ENCODE measurements at regions not wholly inside any gene's neighbourhood (a gene's known extent, or its start where the extent isn't known, plus 50 kb on each side); places are given as distances from the start of the nearest gene placed in this dataset.
A peak's percentile ranks its signal among the peaks of the same experiment; 100 is the strongest.

DNA sequence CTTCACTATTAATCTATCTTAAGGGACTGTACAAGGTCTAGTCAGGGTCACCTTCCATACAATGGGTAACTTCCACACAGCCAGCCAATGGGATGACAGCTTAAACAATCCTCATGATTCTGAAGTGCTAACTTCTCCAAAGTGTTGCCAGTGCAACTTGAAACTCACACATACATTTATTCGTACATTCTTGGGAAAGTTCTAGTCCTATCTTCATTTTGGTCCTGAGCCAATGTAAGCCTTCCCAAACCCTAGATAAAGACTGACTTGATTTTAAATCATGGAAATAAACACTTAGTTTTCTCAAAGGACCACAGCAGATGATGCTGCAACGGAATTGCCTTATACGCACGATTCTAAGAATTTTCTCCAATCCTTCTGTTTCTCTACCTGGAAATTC, 117.5 kb upstream of the COL1A2 start:
- TF ChIP-seq, protein P1, sequence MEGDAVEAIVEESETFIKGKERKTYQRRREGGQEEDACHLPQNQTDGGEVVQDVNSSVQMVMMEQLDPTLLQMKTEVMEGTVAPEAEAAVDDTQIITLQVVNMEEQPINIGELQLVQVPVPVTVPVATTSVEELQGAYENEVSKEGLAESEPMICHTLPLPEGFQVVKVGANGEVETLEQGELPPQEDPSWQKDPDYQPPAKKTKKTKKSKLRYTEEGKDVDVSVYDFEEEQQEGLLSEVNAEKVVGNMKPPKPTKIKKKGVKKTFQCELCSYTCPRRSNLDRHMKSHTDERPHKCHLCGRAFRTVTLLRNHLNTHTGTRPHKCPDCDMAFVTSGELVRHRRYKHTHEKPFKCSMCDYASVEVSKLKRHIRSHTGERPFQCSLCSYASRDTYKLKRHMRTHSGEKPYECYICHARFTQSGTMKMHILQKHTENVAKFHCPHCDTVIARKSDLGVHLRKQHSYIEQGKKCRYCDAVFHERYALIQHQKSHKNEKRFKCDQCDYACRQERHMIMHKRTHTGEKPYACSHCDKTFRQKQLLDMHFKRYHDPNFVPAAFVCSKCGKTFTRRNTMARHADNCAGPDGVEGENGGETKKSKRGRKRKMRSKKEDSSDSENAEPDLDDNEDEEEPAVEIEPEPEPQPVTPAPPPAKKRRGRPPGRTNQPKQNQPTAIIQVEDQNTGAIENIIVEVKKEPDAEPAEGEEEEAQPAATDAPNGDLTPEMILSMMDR (conservative IDR thresholded peaks at IDR 0.05) = no peak
- Mint-ChIP-seq H3K36me3 (ENCODE audit: low read depth) (no peaks in the 10 kb centered on the region), H3K9me3 (no peaks in the 10 kb centered on the region), H3K4me1 (peaks cover 19% of the 10 kb centered on the region), H3K27me3 (ENCODE audit: low read depth) (no peaks in the 10 kb centered on the region), H3K27ac (ENCODE audit: unreplicated experiment) (no peak overlapping the region), H3K4me3 (no peak overlapping the region)
- no peak for DNase-seq (ENCODE audit: low read depth, low spot score)

DNA sequence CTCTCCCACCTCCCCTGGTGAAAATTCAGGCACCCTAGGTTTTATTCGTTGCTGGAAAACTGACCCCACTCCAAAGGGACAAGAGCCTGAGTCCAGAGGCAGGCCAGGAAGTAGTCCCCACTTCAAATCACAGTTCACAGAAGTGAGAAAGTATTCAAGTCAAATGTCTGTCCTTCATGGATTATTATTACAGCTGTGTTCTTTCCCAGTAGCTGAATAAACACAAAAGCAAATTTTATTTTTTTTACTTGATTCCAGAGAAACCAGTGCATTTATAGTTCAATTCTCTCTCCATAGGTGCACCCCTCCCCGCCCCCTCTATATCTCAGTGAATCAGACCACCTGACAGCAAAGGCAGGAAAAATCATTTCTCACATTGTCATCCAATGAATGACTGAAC, 113.8 kb upstream of the COL1A2 start:
- Mint-ChIP-seq H3K4me1 (peaks cover 27% of the 10 kb centered on the region), H3K27me3 (ENCODE audit: low read depth) (no peaks in the 10 kb centered on the region), H3K4me3 (no peak overlapping the region), H3K36me3 (ENCODE audit: low read depth) (no peaks in the 10 kb centered on the region), H3K9me3 (no peaks in the 10 kb centered on the region), H3K27ac (ENCODE audit: unreplicated experiment) (no peak overlapping the region)
- DNase-seq (ENCODE audit: low read depth, low spot score) = no peak
- TF ChIP-seq, protein P1 (conservative IDR thresholded peaks at IDR 0.05) = no peak

DNA sequence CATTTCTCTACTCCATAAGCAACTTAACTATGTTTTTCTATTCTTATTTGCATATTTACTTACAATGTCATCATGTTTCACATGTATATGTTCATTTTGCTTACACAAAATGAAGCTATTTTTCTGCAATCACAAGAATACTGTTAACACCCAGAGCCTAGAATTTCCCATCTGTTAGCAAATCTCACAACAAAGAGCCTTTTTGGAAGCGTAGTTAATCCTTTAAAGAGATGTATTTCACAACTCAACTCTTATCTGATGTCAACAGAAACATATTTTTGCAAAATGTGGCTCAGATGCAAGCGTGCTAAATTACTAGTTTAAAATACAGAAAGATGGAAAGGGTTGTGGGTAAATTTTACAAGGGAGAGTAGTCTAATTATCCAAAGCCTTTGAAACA, 110.6 kb upstream of the COL1A2 start:
- Mint-ChIP-seq H3K36me3 (ENCODE audit: low read depth) (no peaks in the 10 kb centered on the region), H3K27me3 (ENCODE audit: low read depth) (no peaks in the 10 kb centered on the region), H3K27ac (ENCODE audit: unreplicated experiment) (no peak overlapping the region), H3K4me1 (peaks cover 22% of the 10 kb centered on the region), H3K4me3 (no peak overlapping the region), H3K9me3 (no peaks in the 10 kb centered on the region)
- TF ChIP-seq, protein P1 (conservative IDR thresholded peaks at IDR 0.05) = no peak
- DNase-seq (ENCODE audit: low read depth, low spot score) = no peak

DNA sequence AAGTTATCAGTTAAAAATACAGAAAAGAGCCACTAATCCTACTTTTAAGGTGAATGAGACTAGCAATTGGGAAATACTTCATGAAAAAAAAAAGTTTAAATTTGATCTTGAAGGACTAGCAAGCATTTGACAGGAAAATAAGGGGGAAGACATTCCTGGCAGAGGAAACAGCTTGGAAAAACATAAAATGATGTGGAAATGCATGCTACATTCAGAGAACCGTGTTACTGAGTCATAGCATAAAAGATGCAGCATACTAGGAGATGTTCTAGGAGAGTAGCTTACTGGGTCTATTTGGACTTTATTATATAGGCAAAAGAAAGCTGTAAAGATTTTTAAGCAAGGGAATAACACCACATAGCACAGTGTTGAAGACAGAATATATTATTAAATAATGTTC, 108.6 kb upstream of the COL1A2 start:
- H3K9me3 Mint-ChIP-seq = no peaks in the 10 kb centered on the region
- H3K27ac Mint-ChIP-seq (ENCODE audit: unreplicated experiment) = no peak overlapping the region
- H3K36me3 Mint-ChIP-seq (ENCODE audit: low read depth) = no peaks in the 10 kb centered on the region
- TF ChIP-seq, protein P1 (conservative IDR thresholded peaks at IDR 0.05) = no peak
- DNase-seq (ENCODE audit: low read depth, low spot score) = no peak
- H3K27me3 Mint-ChIP-seq (ENCODE audit: low read depth) = no peaks in the 10 kb centered on the region
- H3K4me1 Mint-ChIP-seq = peaks cover 24% of the 10 kb centered on the region
- H3K4me3 Mint-ChIP-seq = no peak overlapping the region

DNA sequence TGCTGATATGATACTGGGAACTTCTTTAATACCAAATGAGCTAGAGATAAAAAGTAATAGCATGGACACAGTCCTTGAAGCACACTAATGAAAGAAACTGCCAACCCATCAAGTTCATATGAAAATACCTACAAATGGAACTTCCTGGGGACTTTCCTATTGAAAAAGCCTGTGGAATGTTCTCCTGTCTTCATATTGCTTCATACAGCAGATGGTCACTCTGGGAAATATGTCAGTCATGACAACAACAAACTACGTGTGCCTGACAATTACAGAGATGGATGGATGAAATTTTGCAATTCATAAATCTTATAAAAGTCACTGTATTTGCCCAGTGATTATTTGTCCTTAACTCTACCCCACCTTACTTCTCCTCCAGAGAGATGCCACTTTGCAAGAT, 106.6 kb upstream of the COL1A2 start:
- H3K27me3 Mint-ChIP-seq (ENCODE audit: low read depth) = no peaks in the 10 kb centered on the region
- TF ChIP-seq, protein P1 (conservative IDR thresholded peaks at IDR 0.05) = no peak
- peaks cover 17% of the 10 kb centered on the region for H3K4me1 Mint-ChIP-seq
- H3K9me3 Mint-ChIP-seq = no peaks in the 10 kb centered on the region
- no peaks in the 10 kb centered on the region for H3K36me3 Mint-ChIP-seq (ENCODE audit: low read depth)
- H3K27ac Mint-ChIP-seq (ENCODE audit: unreplicated experiment) = no peak overlapping the region
- no peak for DNase-seq (ENCODE audit: low read depth, low spot score)
- no peak overlapping the region for H3K4me3 Mint-ChIP-seq

DNA sequence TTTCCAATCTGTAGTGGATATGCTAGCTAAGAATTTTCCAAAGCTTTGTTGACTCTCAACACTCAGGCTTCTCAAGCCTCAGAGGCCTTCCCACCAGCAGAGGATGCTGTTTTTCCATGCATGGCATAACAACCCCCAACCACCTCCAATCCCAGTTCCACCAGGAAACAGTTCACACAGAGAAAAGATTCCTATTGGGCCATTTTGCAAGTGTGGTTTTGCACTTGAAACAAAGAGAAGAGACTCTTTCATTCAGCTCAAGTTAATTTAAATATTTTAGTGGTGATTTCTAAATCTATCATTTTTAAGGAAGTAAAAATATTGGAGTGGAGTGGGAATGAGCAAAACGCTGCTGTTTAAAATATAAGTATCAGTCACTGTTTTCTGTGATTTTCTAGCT, 105.6 kb upstream of the COL1A2 start:
- TF ChIP-seq, protein P1 (conservative IDR thresholded peaks at IDR 0.05) = peak; percentile 81
- H3K4me1 Mint-ChIP-seq = peaks cover 15% of the 10 kb centered on the region
- no peak overlapping the region for H3K27ac Mint-ChIP-seq (ENCODE audit: unreplicated experiment)
- no peak overlapping the region for H3K4me3 Mint-ChIP-seq
- no peaks in the 10 kb centered on the region for H3K36me3 Mint-ChIP-seq (ENCODE audit: low read depth)
- H3K27me3 Mint-ChIP-seq (ENCODE audit: low read depth) = no peaks in the 10 kb centered on the region
- no peaks in the 10 kb centered on the region for H3K9me3 Mint-ChIP-seq
- peak; percentile 59 for DNase-seq (ENCODE audit: low read depth, low spot score)
